H1 (cell line): ENCODE measurements at regions not wholly inside any gene's neighbourhood (a gene's known extent, or its start where the extent isn't known, plus 50 kb on each side); places are given as distances from the start of the nearest gene placed in this dataset.

Experiments used
- CBX5 ChIP-seq: fragments of 300-800, 300-1000 bp; sonication (generic); IDR thresholded peaks from 2 replicates; pipeline ENCODE4 v1.7.1; 2016; ENCODE audit warnings: antibody characterized with exemption, low read length, low read depth
- CTCF ChIP-seq, 3 experiments: IDR thresholded peaks; 1 replicate in 2 of 3; 2 replicates in 1 of 3; pipeline versions ENCODE4 v1.5.1 to v1.6.1; 2011; ENCODE audit warnings: low read length in 3 of 3, mild to moderate bottlenecking in 3 of 3, inconsistent platforms in 2 of 3, low read depth in 1 of 3, moderate library complexity in 1 of 3; ENCODE audit not compliant: insufficient read depth in 1 of 3; ENCODE audit errors: control extremely low read depth in 1 of 3
- EP300 ChIP-seq, 2 experiments: IDR thresholded peaks; 1 replicate in 1 of 2; 2 replicates in 1 of 2; pipeline ENCODE4 v1.6.1; 2011 to 2012; ENCODE audit warnings: low read depth in 2 of 2, low read length in 2 of 2, mild to moderate bottlenecking in 2 of 2, borderline replicate concordance in 1 of 2, inconsistent platforms in 1 of 2, moderate library complexity in 1 of 2
- EZH2 ChIP-seq: fragments of 200-600 bp; sonication (generic); IDR thresholded peaks from 2 replicates; pipeline ENCODE4 v1.7.1; 2012; ENCODE audit warnings: low read depth, mild to moderate bottlenecking, moderate library complexity, low read length, inconsistent platforms; ENCODE audit not compliant: severe bottlenecking
- POLR2AphosphoS5 ChIP-seq: IDR thresholded peaks from 2 replicates; pipeline ENCODE4 v1.6.1; 2011; ENCODE audit warnings: low read depth, low read length
- TCF12 ChIP-seq: IDR thresholded peaks from 2 replicates; pipeline ENCODE4 v1.6.1; 2011; ENCODE audit warnings: low read depth, mild to moderate bottlenecking, low read length

GRCh38 chr16:26969589-26970231, 97.0 kb upstream of the C16orf82 start:
- TF ChIP-seq POLR2AphosphoS5 (no peak), EZH2 (no peak), CTCF (IDR thresholded peaks at IDR 0.05; ENCODE audit: control extremely low read depth in 1 of 3, insufficient read depth in 1 of 3, low read depth in 1 of 3, low read length in 3 of 3) (no peak), CBX5 (no peak), EP300 (IDR thresholded peaks at IDR 0.05; ENCODE audit: borderline replicate concordance in 1 of 2, low read depth in 2 of 2, low read length in 2 of 2) (no peak), TCF12 (no peak)
